Spleen (tissue), 11 donors: ENCODE measurements at regions not wholly inside any gene's neighbourhood (a gene's known extent, or its start where the extent isn't known, plus 50 kb on each side); places are given as distances from the start of the nearest gene placed in this dataset.
"Not testable (repeated sequence)": the region's sequence is repeated elsewhere in the genome, so short reads cannot be mapped to it uniquely, and the experiment has no call there.

Source experiments
- DNase-seq: peaks from one replicate; pipeline ENCODE4 v3.0.0-alpha.2; 2020
- H3K27ac ChIP-seq, 8 donors: fragments of 200-600 bp; sonication (generic) in 7 of 8; 1 replicate in 4 of 8; 2 replicates in 4 of 8; pipeline versions ENCODE4 v1.5.0 to v1.8.0; 2016 to 2021; ENCODE audit warnings: inconsistent platforms in 4 of 8, mild to moderate bottlenecking in 4 of 8, moderate library complexity in 1 of 8
- H3K27me3 ChIP-seq, 7 donors: fragments of 200-600 bp; sonication (generic) in 6 of 7; replicated peaks in 1 of 7; 1 replicate in 4 of 7; 2 replicates in 3 of 7; pipeline versions ENCODE4 v1.5.0 to v1.8.0; 2016 to 2021; ENCODE audit warnings: inconsistent platforms in 3 of 7, mild to moderate bottlenecking in 1 of 7
- H3K36me3 ChIP-seq, 6 donors: fragments of 200-600 bp; sonication (generic) in 5 of 6; 1 replicate in 4 of 6; 2 replicates in 2 of 6; pipeline versions ENCODE4 v1.5.0 to v1.8.0; 2016 to 2021; ENCODE audit warnings: inconsistent platforms in 2 of 6
- H3K4me1 ChIP-seq, 6 donors: fragments of 200-600 bp; sonication (generic) in 5 of 6; 1 replicate in 3 of 6; 2 replicates in 3 of 6; pipeline versions ENCODE4 v1.5.0 to v1.8.0; 2016 to 2021; ENCODE audit warnings: inconsistent platforms in 3 of 6
- H3K4me3 ChIP-seq, 8 donors: fragments of 200-600 bp; sonication (generic) in 7 of 8; 1 replicate in 4 of 8; 2 replicates in 4 of 8; pipeline versions ENCODE4 v1.5.0 to v1.8.0; 2016 to 2021; ENCODE audit warnings: inconsistent platforms in 4 of 8, mild to moderate bottlenecking in 4 of 8, moderate library complexity in 2 of 8
- H3K9me3 ChIP-seq, 8 donors: fragments of 200-600 bp; sonication (generic) in 7 of 8; 1 replicate in 4 of 8; 2 replicates in 4 of 8; pipeline versions ENCODE4 v1.5.0 to v1.8.0; 2016 to 2021; ENCODE audit warnings: inconsistent platforms in 4 of 8
- POLR2A ChIP-seq, 3 donors: fragments of 450-650 bp; IDR thresholded peaks; one replicate each; pipeline ENCODE4 v1.5.1; 2017; ENCODE audit warnings: antibody characterized with exemption in 3 of 3, mild to moderate bottlenecking in 1 of 3
- POLR2AphosphoS5 ChIP-seq, 3 donors: sonication (generic); formaldehyde crosslinking; IDR thresholded peaks; one replicate each; pipeline ENCODE4 v1.5.1; 2017; ENCODE audit warnings: antibody characterized with exemption in 3 of 3
- WGBS, 5 donors: extraction: QIAGEN DNeasy Blood & Tissue Kit in 3 of 5; methylation state at CpG; one replicate each; pipeline versions ENCODE4 v1.1.5 to v1.1.7; 2013 to 2018; 5-methylcytosine and 5-hydroxymethylcytosine counted together
- intact Hi-C: fragments of 100-400 bp; cut with DNase I; formaldehyde crosslinking; loops from one replicate; pipeline ENCODE4 v1.15.0; 2023; ENCODE audit warnings: low total_unique reads
- TF ChIP-seq, protein P1 (sequence below), 11 experiments: fragments of 200-600 bp in 7 of 11; fragments of 450-650 bp in 4 of 11; sonication (generic) in 4 of 11; IDR thresholded peaks in 8 of 11; conservative IDR thresholded peaks in 3 of 11; 1 replicate in 7 of 11; 2 replicates in 4 of 11; pipeline versions ENCODE4 v1.4.0 to v1.8.0; 2016 to 2021; ENCODE audit warnings: antibody characterized with exemption in 11 of 11, inconsistent platforms in 4 of 11, mild to moderate bottlenecking in 1 of 11
- donor health status: healthy with polysubstance abuse.
- donor health status: DM: no; HTN: no; CAD: no; lungs with moderate emphysema.
- donor health status: DM: no; HTN: no; CAD: no.
- donor health status: Bipolar disorder and iron deficiency.
- donor health status: healthy.
- donor health status: DM: no; HTN: no; CAD: no.
- donor health status: DM: yes; HTN: yes; CAD: no.

DNA sequence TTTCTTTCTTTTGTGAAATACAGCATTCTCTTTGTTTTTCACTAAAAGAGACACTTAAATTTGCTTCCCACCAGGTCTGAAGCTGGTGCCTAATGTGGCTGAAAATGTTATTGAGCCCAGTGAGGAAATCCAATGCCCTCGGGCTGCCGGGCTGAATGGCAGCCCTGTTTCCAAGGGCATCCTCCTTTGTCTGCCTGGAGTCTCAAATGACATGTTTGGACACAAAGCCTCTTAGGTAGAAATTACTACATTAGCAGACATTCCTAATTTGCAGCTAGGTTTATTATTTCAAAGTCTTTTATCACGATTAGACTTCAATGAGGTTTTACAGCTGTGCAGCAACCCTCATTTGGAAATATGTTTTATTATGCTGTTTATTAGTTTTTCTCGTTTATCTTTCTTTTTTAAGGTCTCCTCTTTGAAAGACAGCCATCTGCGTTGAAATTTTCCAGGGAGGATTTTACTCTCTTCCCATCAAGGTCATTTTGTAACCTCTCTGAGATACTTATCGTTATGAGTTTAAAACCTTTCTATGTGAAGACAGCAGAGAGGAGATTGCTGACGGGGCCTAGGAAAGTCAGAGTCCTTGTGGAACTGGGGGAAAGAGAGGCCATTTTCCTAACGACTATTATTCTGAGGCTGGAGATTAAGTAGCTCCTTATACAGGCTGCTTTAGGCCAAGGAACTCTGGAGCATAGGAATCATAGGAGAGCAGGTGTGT, 59.0 kb upstream of the ZNF532 start:
- WGBS, 5 donors, result 57 to 76% (median 74%) methylated on average over 8 of the region's 8 CpGs
- Histone ChIP-seq H3K4me1 (peaks cover 0 to 3% (median 0%) of the 10 kb centered on the region in 6 donors), H3K36me3 (no peaks in the 10 kb centered on the region), H3K27ac (peak overlapping the region in 3 of 8 donors; percentile 10 to 37 (median 33)), H3K9me3 (peaks cover 0 to 8% (median 0%) of the 10 kb centered on the region in 8 donors), H3K4me3 (no peak overlapping the region), H3K27me3 (no peaks in the 10 kb centered on the region)
- TF ChIP-seq POLR2AphosphoS5 (IDR thresholded peaks at IDR 0.05), result no peak
- TF ChIP-seq POLR2A (IDR thresholded peaks at IDR 0.05), result no peak
- TF ChIP-seq, protein P1, sequence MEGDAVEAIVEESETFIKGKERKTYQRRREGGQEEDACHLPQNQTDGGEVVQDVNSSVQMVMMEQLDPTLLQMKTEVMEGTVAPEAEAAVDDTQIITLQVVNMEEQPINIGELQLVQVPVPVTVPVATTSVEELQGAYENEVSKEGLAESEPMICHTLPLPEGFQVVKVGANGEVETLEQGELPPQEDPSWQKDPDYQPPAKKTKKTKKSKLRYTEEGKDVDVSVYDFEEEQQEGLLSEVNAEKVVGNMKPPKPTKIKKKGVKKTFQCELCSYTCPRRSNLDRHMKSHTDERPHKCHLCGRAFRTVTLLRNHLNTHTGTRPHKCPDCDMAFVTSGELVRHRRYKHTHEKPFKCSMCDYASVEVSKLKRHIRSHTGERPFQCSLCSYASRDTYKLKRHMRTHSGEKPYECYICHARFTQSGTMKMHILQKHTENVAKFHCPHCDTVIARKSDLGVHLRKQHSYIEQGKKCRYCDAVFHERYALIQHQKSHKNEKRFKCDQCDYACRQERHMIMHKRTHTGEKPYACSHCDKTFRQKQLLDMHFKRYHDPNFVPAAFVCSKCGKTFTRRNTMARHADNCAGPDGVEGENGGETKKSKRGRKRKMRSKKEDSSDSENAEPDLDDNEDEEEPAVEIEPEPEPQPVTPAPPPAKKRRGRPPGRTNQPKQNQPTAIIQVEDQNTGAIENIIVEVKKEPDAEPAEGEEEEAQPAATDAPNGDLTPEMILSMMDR (IDR thresholded peaks at IDR 0.05 in 8 of 11, conservative IDR thresholded peaks at IDR 0.05 in 3 of 11), result no peak
- intact Hi-C loops, result no loop called here
- no peak for DNase-seq

DNA sequence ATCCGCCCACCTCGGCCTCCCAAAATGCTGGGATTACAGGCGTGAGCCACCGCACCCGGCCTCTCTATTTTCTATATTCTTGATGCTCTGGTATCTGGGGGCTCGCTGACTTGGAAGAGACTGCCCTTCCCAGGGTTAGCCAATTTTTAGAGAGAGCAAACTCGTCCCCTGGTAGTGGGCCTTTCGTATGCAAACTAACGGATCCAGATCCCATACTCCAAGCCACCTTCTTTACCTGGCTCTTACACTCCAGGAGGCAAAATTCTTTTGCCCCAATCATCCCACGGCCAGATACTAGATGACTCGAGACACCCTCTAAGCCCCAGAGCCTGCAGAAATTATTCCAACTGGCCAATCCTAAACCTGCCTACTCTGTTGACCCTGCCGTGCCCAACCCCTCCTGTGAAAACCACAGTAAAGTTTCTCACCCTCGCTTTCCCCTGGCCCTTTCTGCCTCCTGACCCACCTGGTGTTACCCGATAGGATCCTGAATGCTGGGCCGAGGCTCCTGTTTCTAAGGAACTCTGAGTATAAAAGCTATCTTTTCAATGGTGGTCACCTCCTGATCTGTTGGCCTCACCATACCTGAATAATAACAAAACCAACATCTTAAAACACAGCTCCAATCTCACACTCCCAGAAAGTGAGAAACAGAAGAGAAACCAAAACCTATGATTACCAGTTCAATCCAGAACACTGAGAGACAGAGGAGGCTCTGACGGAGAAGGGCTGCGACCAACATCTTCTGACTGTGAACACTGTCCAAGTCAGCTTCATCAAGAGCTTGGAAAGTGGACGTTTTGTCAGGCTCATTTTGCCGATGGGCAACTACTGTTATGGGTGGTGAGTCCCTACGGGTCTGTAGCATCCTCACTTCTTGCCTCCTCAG, 57.6 kb upstream of the ZNF532 start:
- intact Hi-C loops, result no loop called here
- Histone ChIP-seq H3K36me3 (no peaks in the 10 kb centered on the region), H3K4me3 (peak overlapping the region in 1 of 8 donors; percentile 16), H3K27ac (peak overlapping the region in 4 of 8 donors; percentile 32 to 69 (median 48)), H3K9me3 (peaks cover 0 to 8% (median 0%) of the 10 kb centered on the region in 8 donors), H3K27me3 (no peaks in the 10 kb centered on the region), H3K4me1 (no peaks in the 10 kb centered on the region)
- no peak for TF ChIP-seq POLR2A (IDR thresholded peaks at IDR 0.05)
- TF ChIP-seq, protein P1 (IDR thresholded peaks at IDR 0.05 in 8 of 11, conservative IDR thresholded peaks at IDR 0.05 in 3 of 11), result no peak
- no peak for TF ChIP-seq POLR2AphosphoS5 (IDR thresholded peaks at IDR 0.05)
- WGBS, 5 donors, result 86 to 90% (median 89%) methylated on average over 18 to 20 of the region's 20 CpGs
- no peak for DNase-seq

DNA sequence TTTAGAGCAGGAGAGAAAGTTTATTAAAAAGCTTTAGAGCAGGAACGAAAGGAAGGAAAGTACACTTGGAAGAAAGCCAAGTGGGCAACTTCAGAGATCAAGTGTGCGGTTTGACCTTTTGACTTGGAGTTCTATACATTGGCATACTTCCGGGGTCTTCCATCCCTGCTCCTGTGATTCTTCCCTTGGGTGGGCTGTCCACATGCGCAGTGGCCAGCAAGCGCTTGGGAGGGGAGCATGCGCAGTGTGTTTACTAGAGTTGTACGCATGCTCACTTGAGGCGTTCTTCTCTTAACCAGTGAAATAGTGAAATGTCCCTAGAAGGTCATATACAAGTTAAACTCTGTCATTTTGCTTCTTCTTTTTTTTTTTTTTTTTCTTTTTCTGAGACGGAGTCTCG, 56.9 kb upstream of the ZNF532 start:
- H3K9me3 ChIP-seq, result peaks cover 0 to 8% (median 0%) of the 10 kb centered on the region in 8 donors
- no peaks in the 10 kb centered on the region for H3K27me3 ChIP-seq
- H3K4me3 ChIP-seq, result peak overlapping the region in 1 of 8 donors; percentile 16
- intact Hi-C loops, result no loop called here
- no peak for DNase-seq
- H3K36me3 ChIP-seq, result no peaks in the 10 kb centered on the region
- TF ChIP-seq POLR2AphosphoS5 (IDR thresholded peaks at IDR 0.05), result peak in 1 of 3 donors; percentile 33
- TF ChIP-seq, protein P1 (IDR thresholded peaks at IDR 0.05 in 8 of 11, conservative IDR thresholded peaks at IDR 0.05 in 3 of 11), result no peak
- no peak for TF ChIP-seq POLR2A (IDR thresholded peaks at IDR 0.05)
- H3K4me1 ChIP-seq, result no peaks in the 10 kb centered on the region
- WGBS, 5 donors, result 73 to 85% (median 81%) methylated on average over 10 of the region's 10 CpGs
- H3K27ac ChIP-seq, result peak overlapping the region in 4 of 8 donors; percentile 32 to 69 (median 48)

DNA sequence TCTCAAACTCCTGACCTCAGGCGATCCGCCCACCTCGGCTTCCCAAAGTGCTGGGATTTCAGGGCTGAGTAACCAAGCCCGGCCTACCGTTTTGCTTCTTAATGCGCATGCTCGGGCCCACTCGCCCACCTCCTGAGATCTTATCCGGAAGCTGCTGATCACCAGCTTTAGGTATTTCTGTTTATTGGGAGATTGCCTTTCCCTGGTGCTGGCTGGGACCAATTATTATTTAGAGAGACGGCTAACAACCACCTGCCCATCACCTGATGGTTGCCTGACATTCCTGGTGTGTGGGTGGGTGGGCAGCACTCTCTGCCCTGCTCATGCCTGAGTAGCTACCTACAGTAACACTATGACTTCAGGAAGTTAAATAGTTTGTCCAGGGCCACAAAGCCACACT, 56.3 kb upstream of the ZNF532 start:
- no peak overlapping the region for H3K4me3 ChIP-seq
- H3K4me1 ChIP-seq, result no peaks in the 10 kb centered on the region
- TF ChIP-seq POLR2AphosphoS5 (IDR thresholded peaks at IDR 0.05) (no peak), POLR2A (IDR thresholded peaks at IDR 0.05) (no peak)
- TF ChIP-seq, protein P1 (IDR thresholded peaks at IDR 0.05 in 8 of 11, conservative IDR thresholded peaks at IDR 0.05 in 3 of 11), result no peak
- H3K27me3 ChIP-seq, result no peaks in the 10 kb centered on the region
- DNase-seq, result no peak
- 93 to 96% (median 94%) methylated on average over 10 of the region's 10 CpGs for WGBS, 5 donors
- peaks cover 0 to 8% (median 0%) of the 10 kb centered on the region in 8 donors for H3K9me3 ChIP-seq
- H3K27ac ChIP-seq, result peak overlapping the region in 2 of 8 donors; percentile 58 to 69
- intact Hi-C loops, result no loop called here
- H3K36me3 ChIP-seq, result no peaks in the 10 kb centered on the region

DNA sequence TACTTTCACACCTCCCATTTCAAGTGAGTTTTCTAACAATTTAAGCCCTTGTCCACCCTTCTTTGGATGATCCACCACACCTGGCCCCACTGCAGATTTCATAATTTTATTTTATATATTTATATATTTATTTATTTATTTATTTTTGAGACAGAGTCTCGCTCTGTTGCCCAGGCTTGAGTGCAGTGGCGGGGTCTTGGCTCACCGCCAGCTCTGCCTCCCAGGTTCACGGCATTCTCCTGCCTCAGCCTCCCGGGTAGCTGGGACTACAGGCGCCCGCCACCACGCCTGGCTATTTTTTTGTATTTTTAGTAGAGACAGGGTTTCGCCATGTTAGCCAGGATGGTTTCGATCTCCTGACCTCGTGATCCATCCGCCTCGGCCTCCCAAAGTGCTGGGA, 52.8 kb upstream of the ZNF532 start:
- 92 to 96% (median 93%) methylated on average over 13 of the region's 13 CpGs for WGBS, 5 donors

More for the DNA sequence above, 52.8 kb upstream of the ZNF532 start:
- intact Hi-C loops, H3K4me1 ChIP-seq, DNase-seq, H3K27ac ChIP-seq, H3K4me3 ChIP-seq, H3K36me3 ChIP-seq, H3K9me3 ChIP-seq, H3K27me3 ChIP-seq: not testable (repeated sequence)
